ENCODE measurements at regions not wholly inside any gene's neighbourhood (a gene's known extent, or its start where the extent isn't known, plus 50 kb on each side); places are given as distances from the start of the nearest gene placed in this dataset.

GRCh38 chr1:234921266-234922062 is 207.2 kb downstream of the TOMM20 start:
- Histone ChIP-seq H3K79me2 (ENCODE audit: control insufficient read depth, insufficient read depth, low read length, poor library complexity) (no peaks in the 10 kb centered on the region), H2AK5ac (ENCODE audit: low read length) (peak overlapping the region; percentile 43), H3K36me3 (ENCODE audit: control insufficient read depth in 1 of 2, insufficient read depth in 2 of 2, low read length in 2 of 2) (no peaks in the 10 kb centered on the region), H3K4me2 (ENCODE audit: low read length) (no peak overlapping the region), H2BK12ac (ENCODE audit: low read length) (peak overlapping the region; percentile 53), H3K4me1 (ENCODE audit: control insufficient read depth in 1 of 2, insufficient read depth in 2 of 2, low read length in 2 of 2) (peaks cover 17 to 36% of the 10 kb centered on the region in 2 experiments), H3K27me3 (ENCODE audit: insufficient read depth, low read length) (no peaks in the 10 kb centered on the region), H2AFZ (ENCODE audit: insufficient read depth, low read length, poor library complexity) (no peak overlapping the region), H3K4me3 (ENCODE audit: low read depth, low read length) (no peak overlapping the region), H2BK5ac (ENCODE audit: low read depth, low read length, poor library complexity) (no peak overlapping the region), H3K9me3 (ENCODE audit: insufficient read depth, low read depth, low read length) (peaks cover 2% of the 10 kb centered on the region), H3K9ac (ENCODE audit: low read length) (no peak overlapping the region), H3K27ac (ENCODE audit: low read depth, low read length) (peak overlapping the region; percentile 41), H4K8ac (ENCODE audit: low read depth, low read length) (no peak overlapping the region), H4K91ac (ENCODE audit: low read depth, low read length) (peak overlapping the region; percentile 25), H3K18ac (ENCODE audit: low read length) (no peak overlapping the region), H3K23ac (ENCODE audit: low read length) (no peak overlapping the region), H4K12ac (ENCODE audit: low read depth, low read length) (no peak overlapping the region), H3K4ac (ENCODE audit: low read depth, low read length) (no peak overlapping the region), H3K14ac (ENCODE audit: low read length) (peak overlapping the region; percentile 34), H2BK120ac (ENCODE audit: insufficient read depth, low read length, poor library complexity) (no peak overlapping the region), H3K79me1 (ENCODE audit: low read length) (peaks cover 16% of the 10 kb centered on the region)
- peak; percentile 14 to 27 for DNase-seq
- WGBS (ENCODE audit: extremely low coverage, insufficient coverage, insufficient read length): no CpG with 5 or more reads among the region's 14 CpGs

- peak overlapping the region; percentile 45 for H4K91ac ChIP-seq (ENCODE audit: low read depth, low read length)
- H3K4me3 ChIP-seq (ENCODE audit: low read depth, low read length): no peak overlapping the region
- H2BK5ac ChIP-seq (ENCODE audit: low read depth, low read length, poor library complexity): no peak overlapping the region
- H3K9me3 ChIP-seq (ENCODE audit: insufficient read depth, low read depth, low read length): peaks cover 2% of the 10 kb centered on the region
- H3K4ac ChIP-seq (ENCODE audit: low read depth, low read length): no peak overlapping the region
- no peak overlapping the region for H2AFZ ChIP-seq (ENCODE audit: insufficient read depth, low read length, poor library complexity)
- H3K4me1 ChIP-seq (ENCODE audit: control insufficient read depth in 1 of 2, insufficient read depth in 2 of 2, low read length in 2 of 2): peaks cover 14 to 33% of the 10 kb centered on the region in 2 experiments
- no peak overlapping the region for H4K12ac ChIP-seq (ENCODE audit: low read depth, low read length)
- H3K9ac ChIP-seq (ENCODE audit: low read length): no peak overlapping the region
- H3K27me3 ChIP-seq (ENCODE audit: insufficient read depth, low read length): no peaks in the 10 kb centered on the region
- H3K14ac ChIP-seq (ENCODE audit: low read length): peak overlapping the region; percentile 6
- no peaks in the 10 kb centered on the region for H3K36me3 ChIP-seq (ENCODE audit: control insufficient read depth in 1 of 2, insufficient read depth in 2 of 2, low read length in 2 of 2)
- H4K8ac ChIP-seq (ENCODE audit: low read depth, low read length): no peak overlapping the region
- no CpG with 5 or more reads among the region's 4 CpGs for WGBS (ENCODE audit: extremely low coverage, insufficient coverage, insufficient read length)
- H3K27ac ChIP-seq (ENCODE audit: low read depth, low read length): no peak overlapping the region
- H2BK12ac ChIP-seq (ENCODE audit: low read length): peak overlapping the region; percentile 54
- peak overlapping the region; percentile 7 for H2AK5ac ChIP-seq (ENCODE audit: low read length)
- no peaks in the 10 kb centered on the region for H3K79me2 ChIP-seq (ENCODE audit: control insufficient read depth, insufficient read depth, low read length, poor library complexity)
- H2BK120ac ChIP-seq (ENCODE audit: insufficient read depth, low read length, poor library complexity): no peak overlapping the region
- peaks cover 13% of the 10 kb centered on the region for H3K79me1 ChIP-seq (ENCODE audit: low read length)
- no peak for DNase-seq
- no peak overlapping the region for H3K4me2 ChIP-seq (ENCODE audit: low read length)
- H3K23ac ChIP-seq (ENCODE audit: low read length): no peak overlapping the region
- no peak overlapping the region for H3K18ac ChIP-seq (ENCODE audit: low read length)
Measured at GRCh38 chr1:234920843-234921140, 207.8 kb downstream of the TOMM20 start.

GRCh38 chr1:234920136-234920842 is 208.3 kb downstream of the TOMM20 start:
- no peak overlapping the region for H2AFZ ChIP-seq (ENCODE audit: insufficient read depth, low read length, poor library complexity)
- H3K36me3 ChIP-seq (ENCODE audit: control insufficient read depth in 1 of 2, insufficient read depth in 2 of 2, low read length in 2 of 2): no peaks in the 10 kb centered on the region
- no peak overlapping the region for H2BK5ac ChIP-seq (ENCODE audit: low read depth, low read length, poor library complexity)
- peaks cover 14 to 33% of the 10 kb centered on the region in 2 experiments for H3K4me1 ChIP-seq (ENCODE audit: control insufficient read depth in 1 of 2, insufficient read depth in 2 of 2, low read length in 2 of 2)
- H4K12ac ChIP-seq (ENCODE audit: low read depth, low read length): no peak overlapping the region
- H3K9me3 ChIP-seq (ENCODE audit: insufficient read depth, low read depth, low read length): peaks cover 2% of the 10 kb centered on the region
- peak overlapping the region; percentile 45 for H4K91ac ChIP-seq (ENCODE audit: low read depth, low read length)
- no peak overlapping the region for H4K8ac ChIP-seq (ENCODE audit: low read depth, low read length)
- peak overlapping the region; percentile 55 for H2BK12ac ChIP-seq (ENCODE audit: low read length)
- H3K18ac ChIP-seq (ENCODE audit: low read length): peak overlapping the region; percentile 15
- H2BK120ac ChIP-seq (ENCODE audit: insufficient read depth, low read length, poor library complexity): peak overlapping the region; percentile 4
- H3K23ac ChIP-seq (ENCODE audit: low read length): no peak overlapping the region
- WGBS (ENCODE audit: extremely low coverage, insufficient coverage, insufficient read length): no CpG with 5 or more reads among the region's 8 CpGs
- H3K4me2 ChIP-seq (ENCODE audit: low read length): no peak overlapping the region
- H3K9ac ChIP-seq (ENCODE audit: low read length): no peak overlapping the region
- no peaks in the 10 kb centered on the region for H3K79me2 ChIP-seq (ENCODE audit: control insufficient read depth, insufficient read depth, low read length, poor library complexity)
- H2AK5ac ChIP-seq (ENCODE audit: low read length): peak overlapping the region; percentile 34
- no peak overlapping the region for H3K27ac ChIP-seq (ENCODE audit: low read depth, low read length)
- no peak overlapping the region for H3K4me3 ChIP-seq (ENCODE audit: low read depth, low read length)
- peaks cover 12% of the 10 kb centered on the region for H3K79me1 ChIP-seq (ENCODE audit: low read length)
- peak overlapping the region; percentile 11 for H3K14ac ChIP-seq (ENCODE audit: low read length)
- no peak for DNase-seq
- H3K27me3 ChIP-seq (ENCODE audit: insufficient read depth, low read length): no peaks in the 10 kb centered on the region
- H3K4ac ChIP-seq (ENCODE audit: low read depth, low read length): no peak overlapping the region

GRCh38 chr1:234918961-234919761 is 209.5 kb downstream of the TOMM20 start:
- no peak for DNase-seq
- Histone ChIP-seq H4K8ac (ENCODE audit: low read depth, low read length) (peak overlapping the region; percentile 10), H3K4me1 (ENCODE audit: control insufficient read depth in 1 of 2, insufficient read depth in 2 of 2, low read length in 2 of 2) (peaks cover 11 to 29% of the 10 kb centered on the region in 2 experiments), H2AK5ac (ENCODE audit: low read length) (peak overlapping the region; percentile 26), H3K9me3 (ENCODE audit: insufficient read depth, low read depth, low read length) (peaks cover 2% of the 10 kb centered on the region), H3K27ac (ENCODE audit: low read depth, low read length) (no peak overlapping the region), H3K4me2 (ENCODE audit: low read length) (no peak overlapping the region), H3K4me3 (ENCODE audit: low read depth, low read length) (no peak overlapping the region), H4K12ac (ENCODE audit: low read depth, low read length) (no peak overlapping the region), H3K18ac (ENCODE audit: low read length) (no peak overlapping the region), H3K79me2 (ENCODE audit: control insufficient read depth, insufficient read depth, low read length, poor library complexity) (no peaks in the 10 kb centered on the region), H3K27me3 (ENCODE audit: insufficient read depth, low read length) (no peaks in the 10 kb centered on the region), H3K9ac (ENCODE audit: low read length) (no peak overlapping the region), H3K23ac (ENCODE audit: low read length) (no peak overlapping the region), H3K79me1 (ENCODE audit: low read length) (peaks cover 6% of the 10 kb centered on the region), H3K4ac (ENCODE audit: low read depth, low read length) (no peak overlapping the region), H2BK120ac (ENCODE audit: insufficient read depth, low read length, poor library complexity) (peak overlapping the region; percentile 16), H3K14ac (ENCODE audit: low read length) (peak overlapping the region; percentile 26), H2BK5ac (ENCODE audit: low read depth, low read length, poor library complexity) (peak overlapping the region; percentile 24), H4K91ac (ENCODE audit: low read depth, low read length) (peak overlapping the region; percentile 26), H2AFZ (ENCODE audit: insufficient read depth, low read length, poor library complexity) (peak overlapping the region; percentile 23), H3K36me3 (ENCODE audit: control insufficient read depth in 1 of 2, insufficient read depth in 2 of 2, low read length in 2 of 2) (no peaks in the 10 kb centered on the region), H2BK12ac (ENCODE audit: low read length) (peak overlapping the region; percentile 56)
- WGBS (ENCODE audit: extremely low coverage, insufficient coverage, insufficient read length): no CpG with 5 or more reads among the region's 15 CpGs
